ENCODE measurements at regions not wholly inside any gene's neighbourhood (a gene's known extent, or its start where the extent isn't known, plus 50 kb on each side); places are given as distances from the start of the nearest gene placed in this dataset.

- TF ChIP-seq EZH2phosphoT487 (IDR thresholded peaks at IDR 0.05; ENCODE audit: unreplicated experiment), result no peak
- TF ChIP-seq CTCF (conservative IDR thresholded peaks at IDR 0.05; ENCODE audit: low read depth in 2 of 2), result no peak
- no peak for TF ChIP-seq EZH2 (IDR thresholded peaks at IDR 0.05; ENCODE audit: low read depth, unreplicated experiment)
- TF ChIP-seq POLR2AphosphoS5 (IDR thresholded peaks at IDR 0.05; ENCODE audit: low read depth), result no peak
- no peak for TF ChIP-seq CREB1 (CRISPR knock-in tag; IDR thresholded peaks at IDR 0.05; ENCODE audit: low read depth)
- no peak for TF ChIP-seq STAT1 (IDR thresholded peaks at IDR 0.05; ENCODE audit: unreplicated experiment)
- no peak for TF ChIP-seq NANOG (IDR thresholded peaks at IDR 0.05; ENCODE audit: borderline replicate concordance)
- no peak for TF ChIP-seq JUNB (IDR thresholded peaks at IDR 0.05; ENCODE audit: unreplicated experiment)
- no peak for TF ChIP-seq REST (IDR thresholded peaks at IDR 0.05; ENCODE audit: unreplicated experiment)
- no peak for TF ChIP-seq ETS1 (IDR thresholded peaks at IDR 0.05)
- no peak for TF ChIP-seq ZNF462 (CRISPR knock-in tag; IDR thresholded peaks at IDR 0.05)
Measured at GRCh38 chr10:84665211-84665610, 336.8 kb downstream of the CCSER2 start.

Measured in GM23338 (cell line).